ENCODE measurements at regions not wholly inside any gene's neighbourhood (a gene's known extent, or its start where the extent isn't known, plus 50 kb on each side); places are given as distances from the start of the nearest gene placed in this dataset.

DNA sequence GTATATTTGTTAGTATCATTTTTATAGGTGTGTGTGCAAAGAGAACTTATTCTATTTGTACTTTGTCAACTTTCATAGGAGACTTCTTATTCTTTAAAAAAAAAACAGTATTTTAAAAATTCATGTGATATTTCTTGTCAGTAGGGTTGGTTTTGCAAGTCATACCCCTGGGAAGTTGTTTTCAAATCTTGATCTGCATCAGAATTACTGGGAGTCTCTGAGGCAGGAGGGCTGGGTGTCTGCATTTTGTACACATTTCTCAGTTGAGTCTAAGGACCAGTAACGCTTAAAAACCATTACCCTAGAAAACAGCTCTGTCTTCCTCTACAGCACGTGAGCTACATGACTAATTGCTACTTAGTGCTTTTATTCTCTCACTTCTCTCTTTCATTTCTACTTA lies 76.0 kb upstream of the CTTNBP2NL start:
- no peak for DNase-seq

GRCh38 chr1:112322018-112322417 lies 74.0 kb upstream of the CTTNBP2NL start:
- no peak for DNase-seq

DNA sequence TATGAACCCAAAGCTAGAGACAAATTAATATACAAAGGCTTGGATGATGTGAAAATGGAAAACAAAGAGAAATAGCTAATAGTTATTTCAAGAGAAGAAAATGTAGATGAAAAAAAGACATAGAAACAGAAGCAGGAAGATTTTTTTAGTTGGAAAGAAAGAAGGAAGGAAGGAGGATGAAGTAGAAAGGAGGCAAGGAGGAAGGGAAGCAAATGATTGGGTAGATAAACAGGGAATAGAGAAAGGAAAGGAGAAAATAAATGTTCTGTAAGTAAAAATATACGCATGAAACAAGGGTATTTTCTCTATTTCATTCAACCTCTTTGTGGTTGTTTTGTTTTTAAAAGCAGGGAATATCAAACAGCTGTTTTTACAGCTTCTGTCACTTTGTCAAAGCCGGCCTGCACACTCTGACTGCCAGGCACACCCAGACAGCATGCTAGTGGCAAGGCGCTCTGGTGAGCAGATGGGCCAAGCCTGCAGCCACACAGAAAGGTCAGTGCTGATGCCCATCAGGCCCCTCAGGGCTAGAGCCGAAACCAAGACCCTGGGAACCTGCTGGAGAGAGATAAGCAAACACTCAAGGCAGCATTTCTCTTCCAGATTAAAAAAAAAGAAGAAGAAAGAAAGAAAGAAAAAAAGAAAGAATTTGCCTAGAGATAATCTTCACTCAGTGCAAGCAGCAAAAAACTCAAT lies 72.9 kb upstream of the CTTNBP2NL start:
- DNase-seq = no peak

DNA sequence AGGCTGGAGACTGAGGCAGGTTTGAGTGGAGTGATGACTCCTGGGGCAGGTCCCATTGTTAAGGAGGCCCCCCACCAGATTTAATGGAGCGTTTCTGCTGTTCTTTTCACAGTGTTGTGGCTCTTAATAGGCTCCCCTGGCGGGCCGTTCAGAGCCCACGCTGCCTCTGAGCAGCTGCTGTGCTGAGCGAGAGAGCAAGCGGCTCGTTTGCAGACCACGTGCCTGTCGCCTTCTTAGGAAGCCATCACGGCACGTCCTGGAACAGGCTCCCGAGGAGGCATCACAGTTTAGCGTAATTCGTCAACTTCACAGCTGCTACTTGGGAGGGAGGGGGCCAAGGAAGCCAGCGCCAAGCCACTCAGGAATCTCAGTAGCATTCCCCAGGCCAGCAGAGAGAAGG lies 70.5 kb upstream of the CTTNBP2NL start:
- no peak for DNase-seq

- DNase-seq = no peak
These were observed 67.4 kb upstream of the CTTNBP2NL start for GRCh38 chr1:112328600-112328999.

DNA sequence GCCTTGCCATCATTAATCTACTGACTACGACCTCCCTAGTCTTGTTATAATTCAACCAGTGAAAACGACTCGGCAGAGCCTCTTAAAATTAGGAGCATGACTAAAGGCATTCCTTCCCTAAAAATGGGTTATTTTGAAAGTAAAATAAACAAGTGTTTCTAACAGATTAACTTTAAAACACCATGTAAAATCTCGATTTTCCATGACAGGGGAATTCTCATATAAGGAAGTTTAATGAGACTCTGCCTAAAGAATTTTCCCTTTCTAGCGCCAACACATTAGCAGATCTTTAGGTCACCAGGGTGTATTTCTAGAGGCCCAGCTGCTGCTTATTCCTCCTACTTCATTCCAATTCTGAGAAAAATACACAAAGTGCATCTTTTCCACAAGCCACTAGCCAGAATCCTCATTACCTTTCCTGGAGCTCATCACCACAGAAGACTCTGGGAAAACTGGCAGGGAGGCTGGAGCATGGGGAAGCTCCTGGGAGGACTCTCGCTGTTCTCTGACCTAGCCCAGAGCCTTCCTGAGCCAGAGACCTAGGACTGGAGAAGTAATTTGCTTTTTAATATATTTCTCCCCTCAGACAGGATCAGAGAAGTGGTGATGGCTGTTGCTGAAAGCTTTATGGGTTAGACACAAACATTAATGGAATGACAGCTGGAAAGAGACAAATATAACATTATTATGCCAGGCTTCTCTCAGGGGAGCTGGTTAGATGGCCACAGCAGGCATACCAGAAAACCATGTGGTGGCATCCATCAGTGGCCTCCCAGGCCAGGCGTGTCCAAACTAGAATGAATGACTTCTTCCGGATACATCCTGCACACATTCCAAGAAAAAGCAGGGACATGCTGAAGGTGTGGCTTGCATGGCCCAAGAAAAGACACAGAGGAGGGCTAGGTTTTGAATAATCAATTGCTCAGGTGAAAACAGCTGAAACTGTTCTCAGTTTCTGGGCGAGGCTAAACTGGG lies 63.6 kb upstream of the CTTNBP2NL start:
- DNase-seq = no peak

DNA sequence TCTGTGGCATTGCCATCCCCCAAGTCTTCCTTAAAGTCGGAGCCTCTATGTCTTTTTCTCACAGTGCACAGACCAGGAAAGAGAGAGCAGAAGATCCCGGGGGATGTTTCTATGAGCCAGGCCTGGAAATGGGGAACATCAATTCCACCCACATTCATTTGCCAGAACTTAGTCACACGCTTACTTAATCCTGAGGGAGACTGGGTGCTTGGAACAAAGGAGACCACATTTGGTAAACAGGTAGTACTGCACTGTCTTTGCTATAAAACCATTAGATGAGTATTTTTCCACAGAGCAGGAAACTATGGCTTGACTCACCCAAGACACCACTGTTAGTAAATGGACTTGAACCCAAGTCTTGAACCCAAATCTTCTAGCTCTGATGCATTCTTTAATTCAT lies 60.7 kb upstream of the CTTNBP2NL start:
- DNase-seq = no peak

- DNase-seq = no peak
These were observed 58.9 kb upstream of the CTTNBP2NL start for GRCh38 chr1:112337028-112337531.

DNA sequence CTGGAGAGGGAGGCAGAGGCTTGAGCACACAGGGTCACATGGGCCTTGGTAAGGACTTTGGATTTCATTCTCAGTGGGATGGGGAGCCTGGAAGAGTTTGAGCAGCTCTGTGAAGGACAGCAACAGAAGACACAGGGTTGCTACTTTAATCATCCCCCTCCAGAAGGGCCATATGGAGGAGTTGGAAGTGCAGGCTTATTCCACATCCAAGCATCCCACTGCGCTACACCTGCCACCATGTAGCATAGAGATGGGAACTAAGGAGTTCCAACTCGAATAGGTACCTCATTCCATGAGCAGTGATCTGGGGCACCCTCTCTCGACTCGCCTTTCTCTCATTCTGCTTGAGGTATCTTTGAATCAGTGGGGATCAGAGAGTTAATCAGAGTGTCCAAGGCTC lies 54.0 kb upstream of the CTTNBP2NL start:
- no peak for DNase-seq

GRCh38 chr1:112342558-112342957 lies 53.5 kb upstream of the CTTNBP2NL start:
- no peak for DNase-seq

GRCh38 chr1:112344754-112345423 lies 51.1 kb upstream of the CTTNBP2NL start:
- no peak for DNase-seq
